HG03565 (cell line): ENCODE measurements at regions not wholly inside any gene's neighbourhood (a gene's known extent, or its start where the extent isn't known, plus 50 kb on each side); places are given as distances from the start of the nearest gene placed in this dataset.

Experiments used
- ATAC-seq: cut with Tn5 transposase; IDR thresholded peaks from one replicate; pipeline ENCODE4 v1.9.1; 2021; ENCODE audit warnings: mild to moderate bottlenecking, moderate library complexity; ENCODE audit not compliant: unreplicated experiment

GRCh38 chr6:19757036-19757435, 80.1 kb upstream of the ID4 start:
- ATAC-seq, result no peak

DNA sequence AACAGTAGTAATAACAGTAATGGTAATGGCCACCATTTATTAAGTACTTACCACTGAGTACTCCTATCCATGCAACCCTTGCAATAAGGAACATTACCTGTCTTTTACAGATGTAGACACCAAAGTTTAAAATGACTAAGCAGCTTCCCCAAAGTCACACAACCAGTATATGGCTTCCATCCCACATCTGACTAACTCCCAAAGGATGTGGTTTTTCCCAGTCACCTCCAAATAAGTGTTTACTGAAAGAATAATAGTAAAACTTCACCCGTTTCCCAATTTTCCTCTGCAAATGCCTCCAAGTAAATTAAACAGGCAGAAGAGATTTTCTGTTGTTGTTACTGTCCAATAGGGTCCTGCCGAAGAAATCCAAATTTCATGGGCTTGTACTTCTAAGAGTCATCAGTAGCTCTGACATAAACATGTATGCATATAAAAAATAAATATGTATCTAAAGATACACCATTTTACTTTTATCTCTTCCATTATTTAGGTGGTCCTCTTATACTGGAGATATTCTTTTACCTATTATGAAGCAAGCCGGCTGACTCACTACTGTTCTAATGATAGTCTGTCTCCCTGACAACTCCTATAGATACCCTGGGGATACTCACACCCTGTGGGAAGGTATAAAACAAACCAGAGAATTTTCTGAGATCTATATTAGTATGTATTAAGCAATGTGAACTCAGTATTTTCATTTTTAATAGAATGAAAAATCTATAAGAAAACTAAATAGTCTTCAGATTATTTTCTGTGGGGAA, 77.9 kb upstream of the ID4 start:
- no peak for ATAC-seq

- no peak for ATAC-seq
These were observed 76.0 kb upstream of the ID4 start for GRCh38 chr6:19761121-19761520.

DNA sequence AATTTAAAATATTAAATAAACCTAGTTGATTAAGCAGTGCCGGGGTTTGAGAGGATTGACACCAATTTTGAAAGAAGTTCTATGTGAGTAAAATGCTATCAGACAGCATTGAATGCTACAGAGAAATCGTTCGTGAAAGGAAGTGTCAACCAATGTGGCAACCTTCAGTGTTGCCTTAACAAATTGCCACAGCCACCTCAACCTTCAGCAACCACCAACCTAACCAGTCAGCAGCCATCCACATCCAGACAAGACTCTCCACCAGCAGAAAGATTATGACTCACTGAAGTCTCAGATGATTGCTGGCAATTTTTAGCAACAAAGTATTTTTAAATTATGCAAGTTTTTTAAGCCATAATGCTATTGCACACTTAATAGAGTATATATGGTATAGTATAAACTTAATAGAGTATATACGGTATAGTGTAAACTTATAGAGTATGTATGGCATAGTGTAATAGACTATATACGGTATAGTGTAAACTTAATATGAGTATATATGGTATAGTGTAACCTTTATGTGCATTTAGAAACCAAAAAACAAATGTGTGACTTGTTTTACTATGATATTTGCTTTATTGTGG, 65.3 kb upstream of the ID4 start:
- ATAC-seq, result no peak

DNA sequence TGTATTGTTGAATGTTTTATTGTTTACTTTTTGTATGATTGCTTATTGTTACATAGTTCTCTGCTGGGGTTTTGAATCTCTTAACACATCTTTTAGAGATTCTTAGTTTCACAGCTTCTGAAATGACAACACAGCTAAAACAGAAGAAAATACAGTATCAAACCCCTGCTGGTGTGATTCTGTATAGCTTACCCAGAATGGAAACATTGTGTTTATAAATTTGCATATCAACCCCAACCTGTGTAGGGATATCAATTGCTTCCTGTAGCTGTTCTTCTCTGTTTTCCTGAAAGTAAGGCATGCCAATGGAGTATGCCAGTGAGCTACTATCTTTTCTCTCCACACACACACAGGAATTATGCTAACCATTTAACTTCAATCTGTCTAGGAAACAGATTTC, 64.3 kb upstream of the ID4 start:
- no peak for ATAC-seq

DNA sequence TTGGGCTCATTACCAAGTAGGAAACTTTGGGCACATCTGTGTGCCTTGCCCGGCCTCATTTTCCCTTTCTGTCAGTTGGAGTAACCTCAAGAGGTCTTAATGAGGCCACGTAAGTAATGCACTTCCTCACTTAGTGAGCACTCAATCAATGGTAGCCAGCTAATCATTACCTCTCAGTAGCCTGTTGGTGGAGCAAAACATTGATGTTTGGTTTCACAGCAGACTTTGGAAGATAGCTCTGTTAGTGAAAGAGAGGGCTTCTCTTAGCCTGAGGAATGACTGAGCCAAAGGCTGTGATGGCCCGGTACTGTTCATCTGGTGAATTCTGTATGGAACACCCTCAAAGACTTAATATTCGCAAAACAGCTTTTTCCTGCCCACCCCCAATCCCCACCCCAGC, 55.9 kb upstream of the ID4 start:
- ATAC-seq, result no peak

- ATAC-seq, result no peak
These were observed 54.6 kb upstream of the ID4 start for GRCh38 chr6:19782588-19782987.
